Neural cell (in vitro differentiated cells): ENCODE measurements at regions not wholly inside any gene's neighbourhood (a gene's known extent, or its start where the extent isn't known, plus 50 kb on each side); places are given as distances from the start of the nearest gene placed in this dataset.

Experiments used
- H2AFZ ChIP-seq: fragments of 200-600, 300-800 bp; sonication (generic), shearing (Covaris generic); 2 replicates; pipeline ENCODE4 v1.6.0; 2014; ENCODE audit warnings: low read depth, mild to moderate bottlenecking, antibody characterized with exemption, low read length, moderate library complexity
- H3F3A ChIP-seq: fragments of 200-600 bp; shearing (Covaris generic); 2 replicates; pipeline ENCODE4 v1.6.1; 2016; ENCODE audit warnings: mild to moderate bottlenecking, moderate library complexity, mixed read lengths, antibody characterized with exemption, low read length; ENCODE audit not compliant: insufficient read depth, poor library complexity, severe bottlenecking
- H3K27ac ChIP-seq: fragments of 200-600, 300-800 bp; sonication (generic), shearing (Covaris generic); 2 replicates; pipeline ENCODE4 v1.5.1; 2014; ENCODE audit warnings: mild to moderate bottlenecking, low read length, moderate library complexity
- H3K27me3 ChIP-seq: fragments of 300-800, 200-600 bp; sonication (generic), shearing (Covaris generic); 2 replicates; pipeline ENCODE4 v1.6.0; 2014; ENCODE audit warnings: mild to moderate bottlenecking, low read depth, low read length, moderate library complexity; ENCODE audit not compliant: insufficient read depth
- H3K36me3 ChIP-seq: fragments of 300-800, 200-600 bp; sonication (generic), shearing (Covaris generic); 2 replicates; pipeline ENCODE4 v1.5.1; 2014; ENCODE audit warnings: mild to moderate bottlenecking, antibody characterized with exemption, low read length, moderate library complexity; ENCODE audit not compliant: insufficient read depth
- H3K4me2 ChIP-seq: fragments of 300-800, 200-600 bp; sonication (generic), shearing (Covaris generic); 2 replicates; pipeline ENCODE4 v1.6.0; 2014; ENCODE audit warnings: mild to moderate bottlenecking, low read length
- H3K4me3 ChIP-seq: fragments of 300-800, 200-600 bp; sonication (generic), shearing (Covaris generic); 2 replicates; pipeline ENCODE4 v1.5.1; 2014; ENCODE audit warnings: mild to moderate bottlenecking, low read length, moderate library complexity
- H3K79me2 ChIP-seq: fragments of 200-600 bp; shearing (Covaris generic); replicated peaks from 2 replicates; pipeline ENCODE4 v1.6.0; 2014; ENCODE audit warnings: mild to moderate bottlenecking, low read length, moderate library complexity; ENCODE audit not compliant: insufficient read depth
- H3K9ac ChIP-seq: fragments of 300-800, 200-600 bp; sonication (generic), shearing (Covaris generic); 2 replicates; pipeline ENCODE4 v1.6.1; 2016; ENCODE audit warnings: mild to moderate bottlenecking, low read length, mixed read lengths
- H3K9me2 ChIP-seq: fragments of 200-600 bp; shearing (Covaris generic); 2 replicates; pipeline ENCODE4 v1.6.1; 2016; ENCODE audit warnings: mild to moderate bottlenecking, low read length, mixed read lengths; ENCODE audit not compliant: insufficient read depth
- H3K9me3 ChIP-seq: fragments of 200-600, 300-800 bp; sonication (generic), shearing (Covaris generic); 2 replicates; pipeline ENCODE4 v1.6.1; 2016; ENCODE audit warnings: mild to moderate bottlenecking, mixed run types, low read length, moderate library complexity, mixed read lengths
- H4K20me1 ChIP-seq: fragments of 200-600 bp; shearing (Covaris generic); 2 replicates; pipeline ENCODE4 v1.6.1; 2016; ENCODE audit warnings: mild to moderate bottlenecking, mixed run types; ENCODE audit not compliant: insufficient read depth
- EP300 ChIP-seq: fragments of 450-650 bp; conservative IDR thresholded peaks from 2 replicates; pipeline ENCODE4 v1.6.1; 2014; ENCODE audit warnings: antibody characterized with exemption, mild to moderate bottlenecking, moderate library complexity; ENCODE audit not compliant: poor library complexity, severe bottlenecking
- EZH2 ChIP-seq: fragments of 200-600, 300-800 bp; shearing (Covaris generic), sonication (generic); IDR thresholded peaks from 2 replicates; pipeline ENCODE4 v1.6.1; 2014; ENCODE audit warnings: antibody characterized with exemption, low read length, borderline replicate concordance, mild to moderate bottlenecking; ENCODE audit not compliant: insufficient read depth, poor library complexity, severe bottlenecking
- MXI1 ChIP-seq: fragments of 450-650 bp; conservative IDR thresholded peaks from 2 replicates; pipeline ENCODE4 v1.6.1; 2014; ENCODE audit warnings: antibody characterized with exemption, mild to moderate bottlenecking; ENCODE audit not compliant: poor library complexity, severe bottlenecking
- POLR2AphosphoS5 ChIP-seq: IDR thresholded peaks from 2 replicates; pipeline ENCODE4 v1.6.1; 2012
- RAD21 ChIP-seq: fragments of 450-650 bp; conservative IDR thresholded peaks from 2 replicates; pipeline ENCODE4 v1.6.1; 2014; ENCODE audit warnings: antibody characterized with exemption, mild to moderate bottlenecking, moderate library complexity
- SMC3 ChIP-seq: fragments of 450-650 bp; conservative IDR thresholded peaks from 2 replicates; pipeline ENCODE4 v1.6.1; 2014; ENCODE audit warnings: antibody characterized with exemption, mild to moderate bottlenecking, moderate library complexity; ENCODE audit not compliant: poor library complexity
- TAF1 ChIP-seq: IDR thresholded peaks from 2 replicates; pipeline ENCODE4 v1.6.1; 2012; ENCODE audit warnings: low read depth
- TF ChIP-seq, protein P1 (sequence below): IDR thresholded peaks from 2 replicates; pipeline ENCODE4 v1.6.1; 2012; ENCODE audit warnings: borderline replicate concordance
- TF ChIP-seq, protein P2 (sequence below): fragments of 450-650 bp; IDR thresholded peaks from 2 replicates; pipeline ENCODE4 v1.5.1; 2014; ENCODE audit warnings: antibody characterized with exemption, mild to moderate bottlenecking, moderate library complexity; ENCODE audit not compliant: poor library complexity, severe bottlenecking

DNA sequence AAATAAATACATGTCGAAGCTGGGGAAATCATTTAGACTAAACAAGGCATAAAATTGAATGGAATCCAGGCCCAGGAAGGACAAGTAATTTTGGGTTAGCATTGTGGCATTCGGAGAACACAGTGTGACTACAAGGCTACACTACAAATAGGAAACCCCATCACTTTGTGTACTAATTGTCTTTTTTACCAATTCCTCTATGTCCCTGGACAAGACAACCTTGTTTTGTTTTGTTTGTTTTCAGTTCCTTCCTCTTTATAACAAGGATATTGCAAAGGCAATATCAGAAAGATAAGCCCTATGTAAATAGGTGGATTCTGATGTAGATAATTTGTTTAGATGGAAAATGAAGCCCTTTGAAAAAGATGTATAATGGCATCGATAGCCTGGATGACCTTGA, 215.9 kb upstream of the MKLN1 start:
- no peak overlapping the region for H3K4me3 ChIP-seq
- H3K4me2 ChIP-seq = no peak overlapping the region
- no peaks in the 10 kb centered on the region for H3K79me2 ChIP-seq
- H3K27ac ChIP-seq = no peak overlapping the region
- H2AFZ ChIP-seq = no peak overlapping the region
- no peaks in the 10 kb centered on the region for H3K9me3 ChIP-seq
- peaks cover 8% of the 10 kb centered on the region for H3F3A ChIP-seq
- TF ChIP-seq MXI1 = no peak
- TF ChIP-seq, protein P1, sequence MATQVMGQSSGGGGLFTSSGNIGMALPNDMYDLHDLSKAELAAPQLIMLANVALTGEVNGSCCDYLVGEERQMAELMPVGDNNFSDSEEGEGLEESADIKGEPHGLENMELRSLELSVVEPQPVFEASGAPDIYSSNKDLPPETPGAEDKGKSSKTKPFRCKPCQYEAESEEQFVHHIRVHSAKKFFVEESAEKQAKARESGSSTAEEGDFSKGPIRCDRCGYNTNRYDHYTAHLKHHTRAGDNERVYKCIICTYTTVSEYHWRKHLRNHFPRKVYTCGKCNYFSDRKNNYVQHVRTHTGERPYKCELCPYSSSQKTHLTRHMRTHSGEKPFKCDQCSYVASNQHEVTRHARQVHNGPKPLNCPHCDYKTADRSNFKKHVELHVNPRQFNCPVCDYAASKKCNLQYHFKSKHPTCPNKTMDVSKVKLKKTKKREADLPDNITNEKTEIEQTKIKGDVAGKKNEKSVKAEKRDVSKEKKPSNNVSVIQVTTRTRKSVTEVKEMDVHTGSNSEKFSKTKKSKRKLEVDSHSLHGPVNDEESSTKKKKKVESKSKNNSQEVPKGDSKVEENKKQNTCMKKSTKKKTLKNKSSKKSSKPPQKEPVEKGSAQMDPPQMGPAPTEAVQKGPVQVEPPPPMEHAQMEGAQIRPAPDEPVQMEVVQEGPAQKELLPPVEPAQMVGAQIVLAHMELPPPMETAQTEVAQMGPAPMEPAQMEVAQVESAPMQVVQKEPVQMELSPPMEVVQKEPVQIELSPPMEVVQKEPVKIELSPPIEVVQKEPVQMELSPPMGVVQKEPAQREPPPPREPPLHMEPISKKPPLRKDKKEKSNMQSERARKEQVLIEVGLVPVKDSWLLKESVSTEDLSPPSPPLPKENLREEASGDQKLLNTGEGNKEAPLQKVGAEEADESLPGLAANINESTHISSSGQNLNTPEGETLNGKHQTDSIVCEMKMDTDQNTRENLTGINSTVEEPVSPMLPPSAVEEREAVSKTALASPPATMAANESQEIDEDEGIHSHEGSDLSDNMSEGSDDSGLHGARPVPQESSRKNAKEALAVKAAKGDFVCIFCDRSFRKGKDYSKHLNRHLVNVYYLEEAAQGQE = no peak
- TF ChIP-seq RAD21 = no peak
- TF ChIP-seq EP300 = no peak
- TF ChIP-seq EZH2 = no peak
- TF ChIP-seq SMC3 = no peak
- TF ChIP-seq TAF1 = no peak
- TF ChIP-seq, protein P2, sequence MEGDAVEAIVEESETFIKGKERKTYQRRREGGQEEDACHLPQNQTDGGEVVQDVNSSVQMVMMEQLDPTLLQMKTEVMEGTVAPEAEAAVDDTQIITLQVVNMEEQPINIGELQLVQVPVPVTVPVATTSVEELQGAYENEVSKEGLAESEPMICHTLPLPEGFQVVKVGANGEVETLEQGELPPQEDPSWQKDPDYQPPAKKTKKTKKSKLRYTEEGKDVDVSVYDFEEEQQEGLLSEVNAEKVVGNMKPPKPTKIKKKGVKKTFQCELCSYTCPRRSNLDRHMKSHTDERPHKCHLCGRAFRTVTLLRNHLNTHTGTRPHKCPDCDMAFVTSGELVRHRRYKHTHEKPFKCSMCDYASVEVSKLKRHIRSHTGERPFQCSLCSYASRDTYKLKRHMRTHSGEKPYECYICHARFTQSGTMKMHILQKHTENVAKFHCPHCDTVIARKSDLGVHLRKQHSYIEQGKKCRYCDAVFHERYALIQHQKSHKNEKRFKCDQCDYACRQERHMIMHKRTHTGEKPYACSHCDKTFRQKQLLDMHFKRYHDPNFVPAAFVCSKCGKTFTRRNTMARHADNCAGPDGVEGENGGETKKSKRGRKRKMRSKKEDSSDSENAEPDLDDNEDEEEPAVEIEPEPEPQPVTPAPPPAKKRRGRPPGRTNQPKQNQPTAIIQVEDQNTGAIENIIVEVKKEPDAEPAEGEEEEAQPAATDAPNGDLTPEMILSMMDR = no peak
- no peak for TF ChIP-seq POLR2AphosphoS5
- H4K20me1 ChIP-seq = no peaks in the 10 kb centered on the region
- H3K9ac ChIP-seq = no peak overlapping the region
- H3K36me3 ChIP-seq = no peaks in the 10 kb centered on the region
- H3K27me3 ChIP-seq = peaks cover 26% of the 10 kb centered on the region
- H3K9me2 ChIP-seq = no peaks in the 10 kb centered on the region

DNA sequence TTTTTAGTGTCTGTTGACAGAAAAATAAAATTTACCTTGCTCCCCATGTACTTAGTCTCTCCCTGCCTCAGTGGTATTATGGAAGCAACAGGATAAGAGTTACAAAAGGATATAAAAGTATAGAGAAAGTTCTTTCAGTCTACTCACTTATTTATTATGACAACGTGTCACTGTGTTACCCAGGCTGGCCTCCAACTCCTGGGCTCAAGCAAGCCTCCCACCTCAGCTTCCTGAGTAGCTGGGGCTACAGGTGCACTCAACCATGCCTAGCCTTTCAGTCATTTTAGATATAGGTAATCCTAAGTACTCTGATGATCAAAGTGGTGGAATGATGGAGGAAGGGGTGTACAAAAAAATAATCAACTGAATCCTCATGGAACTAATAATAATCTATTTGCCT, 215.2 kb upstream of the MKLN1 start:
- no peak overlapping the region for H3K27ac ChIP-seq
- no peaks in the 10 kb centered on the region for H4K20me1 ChIP-seq
- peaks cover 8% of the 10 kb centered on the region for H3F3A ChIP-seq
- H3K9me2 ChIP-seq = no peaks in the 10 kb centered on the region
- no peaks in the 10 kb centered on the region for H3K9me3 ChIP-seq
- no peaks in the 10 kb centered on the region for H3K79me2 ChIP-seq
- no peak for TF ChIP-seq EZH2
- no peak for TF ChIP-seq POLR2AphosphoS5
- no peak for TF ChIP-seq EP300
- TF ChIP-seq, protein P2 = no peak
- TF ChIP-seq RAD21 = no peak
- TF ChIP-seq MXI1 = no peak
- TF ChIP-seq SMC3 = no peak
- TF ChIP-seq, protein P1 = no peak
- TF ChIP-seq TAF1 = no peak
- H2AFZ ChIP-seq = no peak overlapping the region
- H3K36me3 ChIP-seq = no peaks in the 10 kb centered on the region
- no peak overlapping the region for H3K4me3 ChIP-seq
- no peak overlapping the region for H3K4me2 ChIP-seq
- no peak overlapping the region for H3K9ac ChIP-seq
- peaks cover 24% of the 10 kb centered on the region for H3K27me3 ChIP-seq
